ENCODE measurements at regions not wholly inside any gene's neighbourhood (a gene's known extent, or its start where the extent isn't known, plus 50 kb on each side); places are given as distances from the start of the nearest gene placed in this dataset.

DNA sequence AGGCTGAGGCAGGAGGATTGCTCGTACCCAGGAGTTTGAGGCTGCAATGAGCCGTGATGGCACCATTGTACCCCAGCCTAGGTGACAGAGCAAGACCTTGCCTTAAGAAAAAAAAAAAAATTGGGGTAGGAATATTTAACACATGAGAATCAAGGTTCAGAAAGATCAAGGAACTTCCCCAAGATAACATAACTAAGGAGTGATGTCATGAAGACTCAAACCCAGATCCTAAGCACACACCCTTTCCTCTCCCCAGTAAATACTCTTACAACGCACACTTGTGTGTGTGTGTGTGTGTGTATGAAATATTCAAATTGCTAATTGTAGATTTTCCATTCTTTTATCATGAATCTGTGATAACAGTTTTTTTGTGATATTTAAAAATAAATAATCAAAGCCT lies 90.6 kb upstream of the NUDT4 start:
- no peaks in the 10 kb centered on the region for H3K27me3 ChIP-seq (ENCODE audit: control insufficient read depth, insufficient read depth, low read length)
- no peaks in the 10 kb centered on the region for H3K79me2 ChIP-seq (ENCODE audit: control insufficient read depth, insufficient read depth, low read length)
- H3K27ac ChIP-seq (ENCODE audit: insufficient read depth, low read length) = no peak overlapping the region
- H3K9me3 ChIP-seq (ENCODE audit: control insufficient read depth, insufficient read depth, low read depth, low read length) = no peaks in the 10 kb centered on the region
- H4K20me1 ChIP-seq (ENCODE audit: control insufficient read depth, extremely low read depth, insufficient read depth, low read length) = no peaks in the 10 kb centered on the region
- DNase-seq (ENCODE audit: low read depth in 2 of 2) = peak in 1 of 2 donors; percentile 19
- no peak overlapping the region for H3K9ac ChIP-seq (ENCODE audit: insufficient read depth, low read length)
- H3K4me1 ChIP-seq (ENCODE audit: control insufficient read depth, extremely low read depth, insufficient read depth, low read length) = no peaks in the 10 kb centered on the region
- no peak overlapping the region for H2AFZ ChIP-seq (ENCODE audit: low read length)
- H3K4me2 ChIP-seq (ENCODE audit: extremely low read depth, insufficient read depth, low read length) = no peak overlapping the region
- no peak overlapping the region for H3K4me3 ChIP-seq (replicated peaks in 1 of 4; ENCODE audit: control extremely low read depth in 1 of 4, insufficient read depth in 1 of 4, low read depth in 3 of 4, low read length in 4 of 4)
- H3K36me3 ChIP-seq (ENCODE audit: control insufficient read depth, insufficient read depth, low read length) = no peaks in the 10 kb centered on the region
- TF ChIP-seq EZH2 (IDR thresholded peaks at IDR 0.05; ENCODE audit: low read length, missing control alignments) = no peak
- TF ChIP-seq, protein P1, sequence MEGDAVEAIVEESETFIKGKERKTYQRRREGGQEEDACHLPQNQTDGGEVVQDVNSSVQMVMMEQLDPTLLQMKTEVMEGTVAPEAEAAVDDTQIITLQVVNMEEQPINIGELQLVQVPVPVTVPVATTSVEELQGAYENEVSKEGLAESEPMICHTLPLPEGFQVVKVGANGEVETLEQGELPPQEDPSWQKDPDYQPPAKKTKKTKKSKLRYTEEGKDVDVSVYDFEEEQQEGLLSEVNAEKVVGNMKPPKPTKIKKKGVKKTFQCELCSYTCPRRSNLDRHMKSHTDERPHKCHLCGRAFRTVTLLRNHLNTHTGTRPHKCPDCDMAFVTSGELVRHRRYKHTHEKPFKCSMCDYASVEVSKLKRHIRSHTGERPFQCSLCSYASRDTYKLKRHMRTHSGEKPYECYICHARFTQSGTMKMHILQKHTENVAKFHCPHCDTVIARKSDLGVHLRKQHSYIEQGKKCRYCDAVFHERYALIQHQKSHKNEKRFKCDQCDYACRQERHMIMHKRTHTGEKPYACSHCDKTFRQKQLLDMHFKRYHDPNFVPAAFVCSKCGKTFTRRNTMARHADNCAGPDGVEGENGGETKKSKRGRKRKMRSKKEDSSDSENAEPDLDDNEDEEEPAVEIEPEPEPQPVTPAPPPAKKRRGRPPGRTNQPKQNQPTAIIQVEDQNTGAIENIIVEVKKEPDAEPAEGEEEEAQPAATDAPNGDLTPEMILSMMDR (conservative IDR thresholded peaks at IDR 0.05 in 1 of 2, IDR thresholded peaks at IDR 0.05 in 1 of 2; ENCODE audit: low read depth in 1 of 2, low read length in 2 of 2) = no peak

DNA sequence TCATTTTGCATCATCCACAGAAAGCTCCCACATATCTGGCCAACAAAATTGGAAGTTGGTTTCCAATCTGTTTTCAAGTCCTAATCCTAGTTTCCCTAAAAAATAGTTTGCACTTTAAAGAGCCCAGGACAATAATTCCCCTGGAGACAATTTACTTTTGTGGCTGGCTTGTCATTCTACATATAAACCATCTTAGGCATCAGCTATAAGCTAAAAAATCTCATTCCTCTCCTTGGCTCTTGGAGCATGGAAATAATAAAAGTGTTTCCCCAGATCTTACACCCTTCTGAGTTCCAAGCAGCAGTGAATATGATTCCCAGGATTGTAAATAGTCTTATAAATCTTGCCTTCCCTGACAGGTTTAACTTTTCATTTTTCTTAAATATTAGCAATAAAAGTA lies 89.1 kb upstream of the NUDT4 start:
- Histone ChIP-seq H3K9ac (ENCODE audit: insufficient read depth, low read length) (no peak overlapping the region), H3K4me1 (ENCODE audit: control insufficient read depth, extremely low read depth, insufficient read depth, low read length) (no peaks in the 10 kb centered on the region), H4K20me1 (ENCODE audit: control insufficient read depth, extremely low read depth, insufficient read depth, low read length) (no peaks in the 10 kb centered on the region), H3K27me3 (ENCODE audit: control insufficient read depth, insufficient read depth, low read length) (no peaks in the 10 kb centered on the region), H3K27ac (ENCODE audit: insufficient read depth, low read length) (no peak overlapping the region), H3K79me2 (ENCODE audit: control insufficient read depth, insufficient read depth, low read length) (no peaks in the 10 kb centered on the region), H3K36me3 (ENCODE audit: control insufficient read depth, insufficient read depth, low read length) (no peaks in the 10 kb centered on the region), H3K9me3 (ENCODE audit: control insufficient read depth, insufficient read depth, low read depth, low read length) (no peaks in the 10 kb centered on the region), H2AFZ (ENCODE audit: low read length) (no peak overlapping the region), H3K4me3 (replicated peaks in 1 of 4; ENCODE audit: control extremely low read depth in 1 of 4, insufficient read depth in 1 of 4, low read depth in 3 of 4, low read length in 4 of 4) (no peak overlapping the region), H3K4me2 (ENCODE audit: extremely low read depth, insufficient read depth, low read length) (no peak overlapping the region)
- TF ChIP-seq, protein P1 (conservative IDR thresholded peaks at IDR 0.05 in 1 of 2, IDR thresholded peaks at IDR 0.05 in 1 of 2; ENCODE audit: low read depth in 1 of 2, low read length in 2 of 2) = no peak
- TF ChIP-seq EZH2 (IDR thresholded peaks at IDR 0.05; ENCODE audit: low read length, missing control alignments) = no peak
- no peak for DNase-seq (ENCODE audit: low read depth in 2 of 2)

DNA sequence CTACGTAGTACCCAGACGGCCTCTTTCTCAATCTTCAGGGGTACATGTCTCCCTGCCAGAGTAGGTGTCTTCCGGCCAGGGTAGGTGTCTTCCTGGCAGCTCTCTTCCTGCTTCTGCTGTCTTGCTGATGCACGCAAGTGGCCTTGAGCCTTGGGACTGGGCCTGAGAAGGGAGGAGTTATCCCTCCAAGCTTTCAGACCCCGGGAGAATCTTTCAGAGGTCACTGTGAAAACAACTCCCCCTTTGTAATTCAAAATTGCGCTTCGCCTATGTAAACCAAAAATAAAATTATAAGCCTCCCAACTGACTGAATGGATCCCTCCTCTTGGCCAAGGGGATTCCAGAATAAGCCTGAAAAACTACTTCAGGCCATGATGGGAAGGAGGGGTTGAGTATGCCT lies 87.3 kb upstream of the NUDT4 start:
- H3K27ac ChIP-seq (ENCODE audit: insufficient read depth, low read length) = no peak overlapping the region
- no peaks in the 10 kb centered on the region for H3K27me3 ChIP-seq (ENCODE audit: control insufficient read depth, insufficient read depth, low read length)
- TF ChIP-seq EZH2 (IDR thresholded peaks at IDR 0.05; ENCODE audit: low read length, missing control alignments) = no peak
- TF ChIP-seq, protein P1 (conservative IDR thresholded peaks at IDR 0.05 in 1 of 2, IDR thresholded peaks at IDR 0.05 in 1 of 2; ENCODE audit: low read depth in 1 of 2, low read length in 2 of 2) = no peak
- no peaks in the 10 kb centered on the region for H3K79me2 ChIP-seq (ENCODE audit: control insufficient read depth, insufficient read depth, low read length)
- H3K4me3 ChIP-seq (replicated peaks in 1 of 4; ENCODE audit: control extremely low read depth in 1 of 4, insufficient read depth in 1 of 4, low read depth in 3 of 4, low read length in 4 of 4) = no peak overlapping the region
- H3K36me3 ChIP-seq (ENCODE audit: control insufficient read depth, insufficient read depth, low read length) = no peaks in the 10 kb centered on the region
- no peak overlapping the region for H3K9ac ChIP-seq (ENCODE audit: insufficient read depth, low read length)
- no peak for DNase-seq (ENCODE audit: low read depth in 2 of 2)
- no peak overlapping the region for H2AFZ ChIP-seq (ENCODE audit: low read length)
- no peaks in the 10 kb centered on the region for H3K9me3 ChIP-seq (ENCODE audit: control insufficient read depth, insufficient read depth, low read depth, low read length)
- no peaks in the 10 kb centered on the region for H3K4me1 ChIP-seq (ENCODE audit: control insufficient read depth, extremely low read depth, insufficient read depth, low read length)
- no peak overlapping the region for H3K4me2 ChIP-seq (ENCODE audit: extremely low read depth, insufficient read depth, low read length)
- H4K20me1 ChIP-seq (ENCODE audit: control insufficient read depth, extremely low read depth, insufficient read depth, low read length) = no peaks in the 10 kb centered on the region
